22Rv1 (cell line): ENCODE measurements at regions not wholly inside any gene's neighbourhood (a gene's known extent, or its start where the extent isn't known, plus 50 kb on each side); places are given as distances from the start of the nearest gene placed in this dataset.

Experiments used
- H3K27ac ChIP-seq: fragments of 450-650 bp; 2 replicates; pipeline ENCODE4 v1.5.1; 2017
- CTCF ChIP-seq: fragments of 450-650 bp; IDR thresholded peaks from 2 replicates; pipeline ENCODE4 v1.5.1; 2017; ENCODE audit warnings: mild to moderate bottlenecking
- ZFX ChIP-seq: fragments of 450-650 bp; IDR thresholded peaks from 2 replicates; pipeline ENCODE4 v1.6.1; 2017; ENCODE audit warnings: antibody characterized with exemption, borderline replicate concordance

GRCh38 chr5:143550986-143551630, 147.6 kb upstream of the NR3C1 start:
- H3K27ac ChIP-seq: no peak overlapping the region
- no peak for TF ChIP-seq CTCF
- no peak for TF ChIP-seq ZFX

- no peak overlapping the region for H3K27ac ChIP-seq
- TF ChIP-seq ZFX (no peak), CTCF (no peak)
These were observed 143.9 kb upstream of the NR3C1 start for GRCh38 chr5:143547342-143547741.

- TF ChIP-seq ZFX (no peak), CTCF (no peak)
- no peak overlapping the region for H3K27ac ChIP-seq
These were observed 142.9 kb upstream of the NR3C1 start for GRCh38 chr5:143546394-143546793.

- H3K27ac ChIP-seq: no peak overlapping the region
- TF ChIP-seq ZFX: no peak
These were observed 141.1 kb upstream of the NR3C1 start for GRCh38 chr5:143544606-143545005.

GRCh38 chr5:143543358-143544255, 140.1 kb upstream of the NR3C1 start:
- H3K27ac ChIP-seq: no peak overlapping the region
- TF ChIP-seq ZFX (no peak), CTCF (no peak)

GRCh38 chr5:143542798-143543144, 139.3 kb upstream of the NR3C1 start:
- TF ChIP-seq ZFX: no peak
- no peak overlapping the region for H3K27ac ChIP-seq

GRCh38 chr5:143541943-143542797, 138.7 kb upstream of the NR3C1 start:
- TF ChIP-seq CTCF (no peak), ZFX (no peak)
- H3K27ac ChIP-seq: no peak overlapping the region

GRCh38 chr5:143539742-143540141, 136.3 kb upstream of the NR3C1 start:
- no peak overlapping the region for H3K27ac ChIP-seq
- TF ChIP-seq ZFX (no peak), CTCF (no peak)
